GM12875 (cell line): ENCODE measurements at regions not wholly inside any gene's neighbourhood (a gene's known extent, or its start where the extent isn't known, plus 50 kb on each side); places are given as distances from the start of the nearest gene placed in this dataset.
"Not testable (repeated sequence)": the region's sequence is repeated elsewhere in the genome, so short reads cannot be mapped to it uniquely, and the experiment has no call there.

Experiments used
- H3K4me3 ChIP-seq: one replicate; pipeline ENCODE4 v1.5.1; 2011; ENCODE audit warnings: low read depth, low read length, control low read depth
- TF ChIP-seq, protein P1 (sequence below): IDR thresholded peaks from 2 replicates; pipeline ENCODE4 v1.5.1; 2011; ENCODE audit warnings: low read depth, mild to moderate bottlenecking, control low read depth, inconsistent platforms, low read length, moderate library complexity, borderline replicate concordance; ENCODE audit not compliant: insufficient read depth

DNA sequence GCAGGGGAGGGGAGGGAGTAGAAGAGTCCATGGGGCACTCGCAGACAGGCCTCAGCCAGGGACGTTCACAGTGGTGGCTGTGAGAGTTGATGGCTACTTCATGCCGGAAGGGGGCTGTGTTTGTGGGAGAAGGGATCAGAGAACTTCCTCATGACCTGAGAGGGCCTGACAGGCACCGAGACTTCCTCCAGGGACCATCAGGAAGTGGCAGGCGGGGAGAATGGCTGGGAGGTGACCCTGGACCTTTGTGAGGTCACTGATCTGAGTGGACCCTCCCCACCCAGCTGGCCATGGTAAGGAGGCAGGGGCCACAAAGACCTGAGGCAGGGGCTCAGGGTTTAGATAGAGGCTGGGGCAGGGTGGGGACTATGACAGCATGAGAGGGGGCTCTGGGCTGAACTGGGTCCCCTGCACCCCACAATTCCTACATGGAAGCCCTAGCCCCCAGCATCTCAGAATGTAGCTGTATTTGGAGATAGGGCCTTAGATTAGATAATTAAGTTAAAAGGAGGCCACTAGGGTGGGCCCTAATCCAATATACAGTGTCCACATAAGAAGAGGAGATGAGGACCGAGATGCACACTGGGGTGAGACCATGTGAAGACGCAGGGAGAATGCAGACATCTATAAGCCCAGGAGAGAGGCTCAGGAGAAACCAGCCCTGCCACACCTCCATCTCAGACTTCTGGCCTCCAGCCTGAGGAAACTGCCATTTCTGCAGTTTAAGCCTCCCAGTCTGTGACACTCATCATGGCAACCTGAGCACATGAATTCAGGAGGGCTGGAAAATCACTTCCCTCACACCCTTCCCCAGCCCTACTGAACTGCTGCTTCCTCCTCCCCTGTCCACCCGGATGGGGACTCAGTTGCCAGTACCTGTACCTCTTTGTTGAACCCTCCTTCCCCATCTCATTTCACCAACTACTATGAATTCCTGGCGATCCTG lies 273.9 kb upstream of the ZNF32 start:
- H3K4me3 ChIP-seq: no peak overlapping the region
- TF ChIP-seq, protein P1, sequence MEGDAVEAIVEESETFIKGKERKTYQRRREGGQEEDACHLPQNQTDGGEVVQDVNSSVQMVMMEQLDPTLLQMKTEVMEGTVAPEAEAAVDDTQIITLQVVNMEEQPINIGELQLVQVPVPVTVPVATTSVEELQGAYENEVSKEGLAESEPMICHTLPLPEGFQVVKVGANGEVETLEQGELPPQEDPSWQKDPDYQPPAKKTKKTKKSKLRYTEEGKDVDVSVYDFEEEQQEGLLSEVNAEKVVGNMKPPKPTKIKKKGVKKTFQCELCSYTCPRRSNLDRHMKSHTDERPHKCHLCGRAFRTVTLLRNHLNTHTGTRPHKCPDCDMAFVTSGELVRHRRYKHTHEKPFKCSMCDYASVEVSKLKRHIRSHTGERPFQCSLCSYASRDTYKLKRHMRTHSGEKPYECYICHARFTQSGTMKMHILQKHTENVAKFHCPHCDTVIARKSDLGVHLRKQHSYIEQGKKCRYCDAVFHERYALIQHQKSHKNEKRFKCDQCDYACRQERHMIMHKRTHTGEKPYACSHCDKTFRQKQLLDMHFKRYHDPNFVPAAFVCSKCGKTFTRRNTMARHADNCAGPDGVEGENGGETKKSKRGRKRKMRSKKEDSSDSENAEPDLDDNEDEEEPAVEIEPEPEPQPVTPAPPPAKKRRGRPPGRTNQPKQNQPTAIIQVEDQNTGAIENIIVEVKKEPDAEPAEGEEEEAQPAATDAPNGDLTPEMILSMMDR: no peak

DNA sequence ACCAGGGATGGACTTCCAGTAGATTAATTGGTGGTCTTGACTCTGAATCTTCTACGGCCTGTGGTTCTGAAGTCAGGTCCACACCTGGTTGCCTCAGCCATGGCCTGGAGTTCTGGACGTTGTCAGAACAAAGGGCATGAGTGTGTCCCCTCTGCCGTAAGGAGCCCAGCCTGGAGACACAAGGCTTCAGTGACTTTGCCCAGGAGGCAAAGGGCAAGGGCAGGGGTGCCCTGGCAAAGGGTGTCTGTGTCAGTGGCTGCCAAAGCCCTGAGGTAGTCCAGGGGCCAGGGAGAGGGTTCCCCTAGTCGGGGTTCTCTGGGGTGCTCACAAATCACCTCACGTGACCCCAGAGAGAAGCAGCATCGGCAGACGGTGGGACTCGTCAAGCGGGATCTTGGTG lies 273.2 kb upstream of the ZNF32 start:
- TF ChIP-seq, protein P1: no peak
- no peak overlapping the region for H3K4me3 ChIP-seq

- TF ChIP-seq, protein P1: no peak
- no peak overlapping the region for H3K4me3 ChIP-seq
Observed at GRCh38 chr10:43921478-43921877, 272.8 kb upstream of the ZNF32 start.

DNA sequence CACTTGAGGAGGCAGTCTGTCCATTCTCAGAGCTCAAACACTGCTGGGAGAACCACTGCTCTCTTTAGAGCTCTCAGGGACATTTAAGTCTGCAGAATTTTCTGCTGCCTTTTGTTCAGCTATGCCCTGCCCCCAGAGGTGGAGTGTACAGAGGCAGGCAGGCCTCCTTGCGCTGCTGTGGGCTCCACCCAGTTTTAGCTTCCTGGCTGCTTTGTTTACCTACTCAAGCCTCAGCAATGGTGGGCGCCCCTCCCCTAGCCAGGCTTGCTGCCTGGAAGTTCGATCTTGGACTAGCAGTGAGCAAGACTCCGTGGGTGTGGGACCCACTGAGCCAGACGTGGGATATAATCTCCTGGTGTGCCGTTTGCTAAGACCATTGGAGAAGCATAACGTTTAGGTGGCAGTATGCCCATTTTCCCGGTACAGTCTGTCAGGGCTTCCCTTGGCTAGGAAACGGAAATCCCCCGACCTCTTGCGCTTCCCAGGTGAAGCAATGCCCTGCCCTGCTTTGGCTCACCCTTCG lies 271.6 kb upstream of the ZNF32 start:
- not testable (repeated sequence) for H3K4me3 ChIP-seq

- no peak overlapping the region for H3K4me3 ChIP-seq
- TF ChIP-seq, protein P1: no peak
Observed at GRCh38 chr10:43913676-43914235, 265.1 kb upstream of the ZNF32 start.

GRCh38 chr10:43912469-43912868 lies 263.8 kb upstream of the ZNF32 start:
- TF ChIP-seq, protein P1: no peak
- H3K4me3 ChIP-seq: no peak overlapping the region

- TF ChIP-seq, protein P1: no peak
- no peak overlapping the region for H3K4me3 ChIP-seq
Observed at GRCh38 chr10:43906490-43906889, 257.8 kb upstream of the ZNF32 start.
